ENCODE measurements at regions not wholly inside any gene's neighbourhood (a gene's known extent, or its start where the extent isn't known, plus 50 kb on each side); places are given as distances from the start of the nearest gene placed in this dataset.

DNA sequence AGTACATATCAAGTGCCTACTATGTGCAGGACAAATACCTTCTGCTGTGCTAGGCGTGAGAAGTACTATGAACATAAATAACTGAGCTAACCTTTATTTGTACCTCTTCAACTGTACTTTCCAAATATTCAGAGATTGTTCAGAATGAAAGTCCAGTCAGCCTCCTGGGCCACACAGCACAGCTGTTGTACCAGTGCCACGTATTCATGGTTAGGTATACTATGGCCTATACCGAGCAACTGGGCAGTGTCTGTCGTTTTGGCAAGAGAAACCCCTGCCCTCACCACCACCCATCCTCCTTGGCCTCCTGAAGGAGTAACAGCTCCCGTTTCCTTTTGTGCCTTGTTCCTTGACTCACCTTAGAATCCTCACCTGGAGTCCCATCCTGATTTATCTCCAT lies 53.0 kb downstream of the RASSF10 start:
- DNase-seq, result no peak

- DNase-seq, result no peak
These were observed 55.5 kb downstream of the RASSF10 start for GRCh38 chr11:13064593-13064992.

DNA sequence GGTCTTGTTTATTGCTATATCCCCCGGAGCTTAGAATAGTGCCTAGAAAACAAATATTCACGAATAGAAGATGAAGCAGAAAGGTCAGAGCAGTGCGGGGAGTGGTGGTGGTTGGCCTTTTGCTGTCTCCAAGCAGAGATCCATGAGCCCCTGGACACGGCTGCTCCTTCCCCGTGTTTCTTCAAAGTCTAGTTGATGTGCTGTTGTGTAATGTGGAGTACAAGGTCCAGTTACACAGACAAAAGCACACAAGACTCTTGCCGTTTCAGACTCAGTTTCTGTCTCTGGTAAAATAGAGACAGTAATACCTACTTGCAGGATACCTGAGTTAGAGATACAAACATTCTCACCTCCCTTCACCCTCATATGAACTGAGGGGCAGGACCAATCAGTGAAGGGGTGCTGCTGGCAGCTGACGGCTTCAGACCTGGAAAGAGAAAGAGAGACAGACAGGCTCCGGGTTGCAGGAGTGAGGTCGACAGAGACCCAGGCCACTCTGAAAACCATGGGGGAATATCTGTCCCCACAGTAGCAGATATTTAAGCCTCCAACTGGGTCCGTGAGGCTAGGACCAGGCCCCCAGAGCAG lies 56.2 kb downstream of the RASSF10 start:
- DNase-seq, result no peak

- no peak for DNase-seq
These were observed 59.1 kb downstream of the RASSF10 start for GRCh38 chr11:13068211-13068610.

DNA sequence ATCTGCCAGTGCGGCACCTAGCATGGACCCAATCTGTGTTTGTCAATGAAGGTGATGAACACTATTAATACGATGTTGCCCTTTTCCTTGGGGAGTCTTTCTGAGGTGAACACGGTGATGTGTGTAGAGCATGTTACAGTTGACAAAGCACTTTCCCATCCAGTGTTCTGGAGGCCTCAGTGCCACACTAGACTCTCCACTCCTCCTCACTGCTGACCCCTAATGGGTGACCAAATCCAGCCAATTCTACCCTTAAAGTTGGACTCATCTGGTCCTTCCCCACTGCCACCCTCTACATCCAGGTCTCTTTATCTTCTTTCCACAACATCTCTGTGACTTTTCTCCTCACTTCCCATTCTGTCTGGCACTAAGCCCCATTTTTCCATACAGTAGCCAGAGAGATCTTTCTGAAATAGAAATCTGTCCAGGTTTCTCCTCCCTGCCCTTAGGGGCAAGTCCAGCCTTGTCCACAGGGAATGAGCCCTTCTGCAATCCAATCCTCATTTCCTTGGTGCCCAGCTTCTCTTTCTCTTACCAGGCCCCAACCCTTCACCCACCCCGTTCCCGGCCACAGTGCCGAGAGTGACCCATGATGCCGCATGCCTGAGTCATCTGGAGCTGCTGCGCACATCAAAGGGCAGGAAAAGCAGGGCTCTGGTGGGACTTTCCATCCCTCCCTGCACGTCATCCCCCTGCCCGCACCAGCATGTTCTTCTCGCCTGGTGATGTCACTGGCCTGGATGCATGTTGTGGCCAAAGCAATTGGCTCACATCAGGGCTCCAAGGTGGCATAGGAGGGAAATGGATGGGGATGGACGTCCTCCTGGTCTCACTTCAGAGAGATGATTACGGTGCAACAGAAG lies 64.2 kb downstream of the RASSF10 start:
- peak; percentile 61 for DNase-seq

- DNase-seq, result no peak
These were observed 65.8 kb downstream of the RASSF10 start for GRCh38 chr11:13074714-13075464.

DNA sequence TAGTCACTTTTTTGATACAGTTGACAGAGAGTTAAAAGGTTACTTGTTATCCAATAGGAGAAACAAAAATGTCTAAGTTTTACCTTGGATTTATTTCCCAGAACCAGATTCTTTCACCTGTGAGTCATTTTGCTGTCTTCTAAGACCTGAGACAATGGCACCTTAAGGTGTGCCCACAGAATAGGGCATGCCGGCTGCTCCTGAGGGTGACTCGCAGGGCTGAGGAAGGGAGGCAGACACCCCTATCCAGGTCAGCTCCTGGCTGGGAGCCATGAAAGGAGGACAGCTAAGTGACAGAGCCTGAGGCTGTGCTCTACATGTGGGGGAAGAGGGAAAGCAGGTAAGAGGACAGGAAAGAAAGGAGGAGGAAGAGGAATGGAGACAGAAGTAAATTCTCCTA lies 67.8 kb downstream of the RASSF10 start:
- DNase-seq, result no peak

DNA sequence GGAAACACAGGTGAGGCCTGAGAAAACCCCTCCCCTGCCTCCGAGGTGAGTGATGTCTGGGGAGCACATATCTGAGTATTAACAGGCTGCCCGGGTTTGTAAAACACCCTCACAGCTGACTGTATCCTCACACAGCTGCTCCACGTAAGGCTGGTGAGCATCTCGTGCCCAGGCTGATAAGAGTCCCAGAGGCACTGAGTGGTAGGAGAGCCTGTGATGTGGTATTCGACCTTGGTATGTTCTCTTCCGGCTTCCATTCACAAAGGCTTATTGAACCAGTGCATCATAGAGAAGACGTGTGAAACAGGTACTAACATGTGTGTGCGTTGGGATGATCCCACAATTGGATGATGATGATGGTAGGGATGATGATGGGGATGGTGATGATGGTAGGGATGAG lies 71.7 kb downstream of the RASSF10 start:
- DNase-seq, result no peak

DNA sequence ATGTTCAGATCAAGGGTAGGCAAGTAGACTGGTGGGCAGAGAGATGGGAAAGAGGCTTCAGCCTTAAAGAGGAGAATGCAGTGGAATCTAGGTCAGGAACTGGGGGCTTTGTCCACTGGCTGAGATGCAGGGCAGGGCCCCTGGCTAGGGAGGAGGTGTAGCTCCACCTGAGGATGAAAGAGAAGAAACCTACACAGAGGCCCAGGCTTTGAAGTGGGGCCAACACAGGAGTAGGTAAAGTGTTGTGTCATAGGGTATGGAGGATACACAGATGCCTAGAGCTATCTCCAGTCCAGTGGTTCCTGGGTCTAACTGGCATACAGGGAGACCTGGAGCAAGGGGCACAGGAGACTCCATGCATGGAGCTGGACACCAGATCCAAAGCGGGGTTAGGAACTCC lies 73.5 kb downstream of the RASSF10 start:
- no peak for DNase-seq

GRCh38 chr11:13090228-13090708 lies 81.2 kb downstream of the RASSF10 start:
- no peak for DNase-seq

DNA sequence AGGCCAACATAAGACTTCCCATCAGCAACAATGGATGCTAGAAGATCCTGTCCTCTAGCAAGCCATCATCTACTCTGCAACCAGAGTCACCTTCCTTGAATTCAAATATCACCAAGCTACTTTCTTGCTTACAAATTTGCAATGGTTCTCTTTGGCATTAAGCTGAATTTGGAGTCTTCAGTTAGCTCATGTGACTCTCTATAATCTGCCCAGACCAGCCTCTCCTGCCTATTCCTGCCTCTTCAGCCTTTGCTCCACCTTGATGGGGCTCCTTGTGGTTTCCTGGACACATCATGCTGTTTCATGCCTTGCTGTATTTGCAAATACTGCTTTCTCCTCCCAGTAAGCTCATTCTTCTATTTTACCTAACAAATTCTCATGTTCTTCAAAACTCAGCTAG lies 82.3 kb downstream of the RASSF10 start:
- DNase-seq, result no peak

- no peak for DNase-seq
These were observed 82.7 kb downstream of the RASSF10 start for GRCh38 chr11:13091804-13092203.

DNA sequence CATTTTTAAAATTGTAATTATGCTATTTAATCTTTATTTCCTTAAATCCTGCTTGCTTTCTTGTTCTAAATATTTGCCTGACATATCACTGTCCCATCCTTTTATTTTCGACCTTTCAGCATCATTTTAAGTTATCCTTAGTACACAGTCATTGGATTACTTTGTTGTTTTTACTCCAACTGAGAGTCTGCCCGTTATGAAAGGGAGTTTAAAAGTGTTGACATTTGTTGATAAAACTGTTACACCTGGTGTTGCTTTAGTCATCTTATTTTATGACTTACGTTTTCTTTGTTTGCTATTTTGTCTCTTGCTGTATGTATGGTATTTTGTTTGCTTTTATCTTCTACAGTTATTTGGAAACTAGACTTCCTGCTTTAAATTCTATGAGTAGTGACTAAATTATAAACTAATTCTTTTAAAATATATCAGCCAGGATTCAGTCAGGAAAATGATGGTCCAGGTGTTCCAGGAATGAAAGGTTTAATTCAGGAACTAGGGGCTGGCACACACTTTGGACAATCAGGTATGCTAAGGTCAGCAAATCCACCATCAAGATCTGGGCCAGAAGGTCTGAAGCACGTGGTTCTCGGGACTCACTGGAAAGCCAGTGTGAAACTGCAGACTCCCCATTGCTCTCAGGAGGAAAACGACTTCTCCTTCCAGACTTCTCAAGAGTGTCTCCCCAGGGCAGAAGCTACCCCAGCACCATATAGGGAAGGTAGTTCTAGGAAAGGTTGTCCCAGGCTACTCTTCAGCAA lies 86.0 kb downstream of the RASSF10 start:
- no peak for DNase-seq

- no peak for DNase-seq
These were observed 88.9 kb downstream of the RASSF10 start for GRCh38 chr11:13098063-13098462.

- peak; percentile 6 for DNase-seq
These were observed 89.6 kb downstream of the RASSF10 start for GRCh38 chr11:13098616-13099289.

- no peak for DNase-seq
These were observed 92.8 kb downstream of the RASSF10 start for GRCh38 chr11:13101644-13102512.

GRCh38 chr11:13102513-13102840 lies 93.4 kb downstream of the RASSF10 start:
- DNase-seq, result no peak

DNA sequence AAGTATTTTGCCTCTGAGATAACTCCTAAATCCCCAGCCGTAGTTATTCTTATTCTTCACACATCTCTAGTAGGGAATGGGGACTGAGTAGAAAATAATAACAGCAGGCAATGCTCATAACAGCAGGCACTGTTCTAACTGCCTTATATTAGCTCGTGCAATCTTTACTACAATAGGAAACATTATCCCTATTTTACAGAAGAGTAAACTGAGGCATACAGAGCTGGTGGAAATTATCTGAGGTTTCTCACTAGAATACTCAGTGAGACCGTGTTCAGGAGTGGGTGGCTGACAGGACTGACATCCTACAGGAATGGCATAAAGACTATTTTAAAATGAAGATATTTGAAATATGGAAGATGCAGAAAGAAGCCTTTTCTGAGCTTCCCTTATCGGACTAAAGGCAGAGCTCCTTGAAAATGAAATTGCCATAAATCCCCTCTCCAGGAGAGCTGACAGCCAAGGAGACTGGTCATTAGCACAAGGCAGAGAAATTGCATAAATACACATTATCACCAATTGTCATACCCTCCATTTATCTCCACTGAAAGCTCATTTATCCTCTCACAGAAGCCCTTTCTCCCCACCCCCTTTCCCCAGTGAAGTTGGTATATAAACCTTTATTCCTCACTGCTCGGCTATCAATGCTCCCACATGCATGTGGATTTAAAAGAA lies 93.9 kb downstream of the RASSF10 start:
- no peak for DNase-seq

DNA sequence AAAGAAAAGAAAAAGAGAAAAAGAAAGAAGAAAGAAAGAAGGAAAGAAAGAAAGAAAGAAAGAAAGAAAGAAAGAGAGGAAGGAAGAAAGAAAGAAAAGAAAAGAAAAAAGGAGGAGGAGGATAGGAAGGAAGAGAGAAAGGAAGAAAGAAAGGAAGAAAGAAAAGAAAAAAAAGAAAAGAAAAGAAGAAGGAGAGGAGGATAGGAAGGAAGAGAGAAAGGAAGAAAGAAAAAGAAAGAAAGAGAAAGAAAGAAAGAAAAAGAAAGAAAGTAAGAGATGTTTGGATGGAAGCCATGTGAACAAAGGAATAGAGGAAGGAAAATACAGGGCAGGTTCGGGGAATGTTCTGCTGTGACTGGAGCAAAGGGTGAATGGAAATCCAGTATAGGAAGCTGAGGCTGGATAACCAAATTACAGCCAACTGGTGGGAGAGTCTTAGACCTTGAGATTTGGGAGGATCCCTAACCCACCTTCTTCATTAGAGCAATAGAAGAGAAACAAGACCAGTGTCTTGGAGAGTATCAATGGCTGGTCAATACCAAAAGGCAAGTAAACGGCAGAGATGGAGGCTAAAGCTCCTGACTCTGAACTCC lies 94.9 kb downstream of the RASSF10 start:
- no peak for DNase-seq

DNA sequence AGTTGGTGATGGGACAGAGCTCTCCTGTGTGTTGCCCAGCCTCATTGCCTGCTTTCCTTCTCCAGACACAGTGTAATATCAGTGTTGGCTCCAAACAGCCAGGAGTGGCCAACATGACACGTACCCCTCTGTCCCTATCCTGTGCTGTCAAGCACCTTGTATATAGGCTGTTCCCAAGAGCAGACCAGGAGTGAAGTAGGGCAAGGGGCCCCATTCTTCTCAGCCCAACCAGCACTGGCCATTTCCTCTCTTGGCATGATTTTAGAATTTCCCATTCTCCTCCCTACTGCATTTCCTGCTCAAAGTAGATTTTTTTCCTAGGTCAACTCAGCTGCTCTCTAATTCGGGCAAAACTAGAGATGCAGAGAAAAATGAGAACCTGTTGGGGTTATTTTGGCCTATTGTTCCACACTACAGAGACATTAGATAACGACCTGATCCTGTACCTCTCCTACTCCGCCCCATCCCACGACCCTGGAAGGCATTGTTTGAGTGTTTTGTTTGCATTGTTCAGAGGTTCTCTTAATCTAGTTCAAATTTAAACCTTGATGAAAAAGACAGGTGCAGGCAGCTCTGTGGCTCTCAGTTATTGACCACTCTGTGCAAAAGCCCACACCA lies 95.6 kb downstream of the RASSF10 start:
- no peak for DNase-seq

Measured in fibroblast of skin of right quadriceps (primary cell).